ENCODE measurements at regions not wholly inside any gene's neighbourhood (a gene's known extent, or its start where the extent isn't known, plus 50 kb on each side); places are given as distances from the start of the nearest gene placed in this dataset.

- no peak for TF ChIP-seq POLR2A (IDR thresholded peaks at IDR 0.05; ENCODE audit: low read depth, low read length)
- no peak for TF ChIP-seq POLR2AphosphoS5 (IDR thresholded peaks at IDR 0.05; ENCODE audit: low read depth, low read length)
- no peak for TF ChIP-seq TAF1 (IDR thresholded peaks at IDR 0.05; ENCODE audit: low read depth, low read length)
These were observed 231.3 kb downstream of the BCL11B start for GRCh38 chr14:99040711-99041110.

Data from GM12891 (cell line).